CD4-positive, alpha-beta memory T cell (primary cell): ENCODE measurements at regions not wholly inside any gene's neighbourhood (a gene's known extent, or its start where the extent isn't known, plus 50 kb on each side); places are given as distances from the start of the nearest gene placed in this dataset.

Experiments used
- CTCF ChIA-PET: fragments of 350-600 bp; sonication (Branson Sonifier 250); formaldehyde crosslinking; loops from one replicate; lab custom pipeline; 2021; ENCODE audit warnings: inconsistent platforms; ENCODE audit not compliant: partially characterized antibody; lab: Charles Lee
- POLR2A ChIA-PET: fragments of 350-600 bp; sonication (Branson Sonifier 250); formaldehyde crosslinking; loops from one replicate; lab custom pipeline; 2021; ENCODE audit not compliant: partially characterized antibody; lab: Charles Lee
- DNase-seq, 5 donors: peaks; one replicate each; pipeline versions ENCODE4 v3.0.0 to v3.0.0-alpha.2; 2020 to 2022; ENCODE audit warnings: mixed read lengths in 1 of 5
- H3K27ac ChIP-seq: one replicate; pipeline ENCODE4 v1.7.0; 2013; ENCODE audit warnings: low read depth, low read length
- H3K27me3 ChIP-seq: 2 replicates; pipeline ENCODE4 v1.7.0; 2013; ENCODE audit warnings: mild to moderate bottlenecking, low read length, moderate library complexity; ENCODE audit not compliant: insufficient read depth
- H3K36me3 ChIP-seq: 2 replicates; pipeline ENCODE4 v1.7.0; 2013; ENCODE audit warnings: mild to moderate bottlenecking, low read length, moderate library complexity; ENCODE audit not compliant: insufficient read depth
- H3K4me1 ChIP-seq: 2 replicates; pipeline ENCODE4 v1.7.0; 2013; ENCODE audit warnings: mild to moderate bottlenecking, low read length, moderate library complexity; ENCODE audit not compliant: insufficient read depth
- H3K4me3 ChIP-seq, 2 donors: one replicate each; pipeline ENCODE4 v1.7.0; 2013; ENCODE audit warnings: low read length in 2 of 2, mild to moderate bottlenecking in 1 of 2
- H3K9me3 ChIP-seq, 2 donors: one replicate each; pipeline ENCODE4 v1.7.0; 2013; ENCODE audit warnings: low read length in 2 of 2, control low read depth in 1 of 2; ENCODE audit not compliant: control insufficient read depth in 1 of 2
- H3K27ac Mint-ChIP-seq, 7 donors: one replicate each; pipeline ENCODE4 v1.8.0; 2020 to 2021; ENCODE audit warnings: mixed read lengths in 7 of 7, mild to moderate bottlenecking in 6 of 7, inconsistent platforms in 3 of 7, moderate library complexity in 3 of 7
- H3K27me3 Mint-ChIP-seq, 2 donors: one replicate each; pipeline ENCODE4 v1.8.0; 2020 to 2021; ENCODE audit warnings: mixed read lengths in 2 of 2
- H3K36me3 Mint-ChIP-seq, 2 donors: one replicate each; pipeline ENCODE4 v1.8.0; 2020 to 2021; ENCODE audit warnings: mixed read lengths in 2 of 2, inconsistent platforms in 1 of 2, mild to moderate bottlenecking in 1 of 2
- H3K4me1 Mint-ChIP-seq, 4 donors: one replicate each; pipeline ENCODE4 v1.8.0; 2020 to 2021; ENCODE audit warnings: mixed read lengths in 4 of 4, mild to moderate bottlenecking in 1 of 4
- H3K4me3 Mint-ChIP-seq, 8 donors: one replicate each; pipeline ENCODE4 v1.8.0; 2020 to 2021; ENCODE audit warnings: mixed read lengths in 8 of 8, mild to moderate bottlenecking in 7 of 8, moderate library complexity in 6 of 8, inconsistent platforms in 3 of 8
- H3K9me3 Mint-ChIP-seq, 8 donors: one replicate each; pipeline ENCODE4 v1.8.0; 2020 to 2021; ENCODE audit warnings: mixed read lengths in 8 of 8, mild to moderate bottlenecking in 5 of 8, inconsistent platforms in 3 of 8, moderate library complexity in 1 of 8
- intact Hi-C: fragments of 100-400 bp; cut with micrococcal nuclease; formaldehyde crosslinking; loops from one replicate; pipeline ENCODE4 v1.15.1; 2023

DNA sequence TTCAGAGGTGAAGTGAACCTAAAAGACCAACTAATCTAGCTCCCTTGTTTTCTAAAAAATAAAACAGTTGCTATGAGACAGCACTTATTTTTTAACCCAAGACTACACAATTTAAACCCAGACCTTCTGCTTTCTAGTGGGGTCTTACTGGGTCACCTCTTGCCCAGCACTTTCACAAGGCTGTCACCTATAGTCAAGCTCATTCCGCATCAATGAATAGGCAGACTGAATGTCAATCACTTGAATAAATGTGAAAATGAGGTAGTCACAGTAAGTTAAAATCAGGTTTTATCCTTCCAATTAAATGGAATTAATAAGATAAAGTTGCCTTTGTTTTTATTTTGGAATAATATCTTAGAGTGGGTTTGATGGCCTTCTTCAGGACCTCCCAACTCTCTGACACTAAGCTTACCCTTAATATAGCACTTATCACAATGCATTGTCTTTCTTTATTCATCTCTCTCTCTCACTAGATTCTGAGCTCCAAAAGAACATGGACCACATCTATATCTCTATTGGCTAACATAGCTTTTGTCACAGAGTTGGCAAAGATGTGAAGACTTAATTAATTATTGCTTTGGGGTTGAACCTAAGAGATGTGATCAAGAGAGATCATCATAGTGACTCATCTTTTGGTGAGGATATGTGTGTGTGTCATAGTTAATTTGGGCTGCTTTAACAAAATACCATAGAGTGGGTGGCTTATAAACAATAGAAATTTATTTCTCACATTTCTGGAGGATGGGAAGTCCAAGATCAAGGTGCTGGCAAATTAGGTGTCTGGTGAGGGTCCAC lies 248.7 kb upstream of the DAB1 start:
- Mint-ChIP-seq H3K4me3 (no peak overlapping the region), H3K4me1 (no peaks in the 10 kb centered on the region), H3K36me3 (no peaks in the 10 kb centered on the region), H3K27me3 (no peaks in the 10 kb centered on the region), H3K27ac (no peak overlapping the region), H3K9me3 (peaks cover 0 to 5% (median 0%) of the 10 kb centered on the region in 8 donors)
- H3K4me3 ChIP-seq, result no peak overlapping the region
- H3K27me3 ChIP-seq, result no peaks in the 10 kb centered on the region
- H3K9me3 ChIP-seq, result no peaks in the 10 kb centered on the region
- ChIA-PET CTCF (no interaction called here), POLR2A (no interaction called here)
- DNase-seq, result no peak
- H3K36me3 ChIP-seq, result no peaks in the 10 kb centered on the region
- H3K27ac ChIP-seq, result no peak overlapping the region
- intact Hi-C loops, result no loop called here
- H3K4me1 ChIP-seq, result no peaks in the 10 kb centered on the region

DNA sequence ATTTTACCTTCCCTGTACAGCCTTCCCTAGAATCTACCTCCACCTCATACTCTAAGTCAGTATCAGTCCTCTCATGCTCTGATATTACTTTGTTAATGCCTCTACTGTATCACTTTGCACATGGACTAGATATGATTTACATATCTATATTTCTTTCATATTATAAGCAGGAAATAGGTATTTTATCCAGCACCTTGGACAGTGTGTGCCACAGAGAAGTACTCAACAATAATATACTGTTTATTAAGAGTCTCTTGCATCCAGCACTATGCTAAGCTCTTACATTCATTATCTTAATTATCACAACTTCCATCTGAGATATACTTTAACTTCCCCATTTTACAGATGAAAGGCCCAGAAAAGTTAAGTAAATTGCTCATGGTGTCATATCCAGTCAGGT lies 247.9 kb upstream of the DAB1 start:
- Mint-ChIP-seq H3K27me3 (no peaks in the 10 kb centered on the region), H3K9me3 (peaks cover 0 to 5% (median 0%) of the 10 kb centered on the region in 8 donors), H3K4me3 (no peak overlapping the region), H3K27ac (no peak overlapping the region), H3K36me3 (no peaks in the 10 kb centered on the region), H3K4me1 (no peaks in the 10 kb centered on the region)
- H3K4me3 ChIP-seq, result no peak overlapping the region
- no peak overlapping the region for H3K27ac ChIP-seq
- DNase-seq, result no peak
- ChIA-PET CTCF (no interaction called here), POLR2A (no interaction called here)
- H3K4me1 ChIP-seq, result no peaks in the 10 kb centered on the region
- H3K9me3 ChIP-seq, result no peaks in the 10 kb centered on the region
- H3K36me3 ChIP-seq, result no peaks in the 10 kb centered on the region
- intact Hi-C loops, result no loop called here
- no peaks in the 10 kb centered on the region for H3K27me3 ChIP-seq

DNA sequence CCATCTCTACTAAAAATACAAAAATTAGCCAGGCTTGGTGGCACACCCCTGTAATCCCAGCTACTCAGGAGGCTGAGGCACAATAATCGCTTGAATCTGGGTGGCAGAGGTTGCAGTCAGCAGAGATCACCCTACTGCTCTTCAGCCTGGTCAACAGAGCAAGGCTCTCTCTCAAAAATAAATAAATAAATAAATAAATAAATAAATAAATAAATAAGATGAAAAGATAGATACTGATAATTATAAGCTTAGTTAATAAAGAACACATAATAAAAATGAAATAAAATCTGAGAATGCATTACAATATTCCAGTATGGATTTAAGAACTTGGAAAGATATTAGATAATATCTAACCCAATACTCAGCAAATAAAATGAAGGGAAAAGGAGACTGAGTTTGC lies 235.9 kb upstream of the DAB1 start:
- POLR2A ChIA-PET, result no interaction called here
- Histone ChIP-seq H3K4me3 (no peak overlapping the region), H3K27ac (no peak overlapping the region), H3K27me3 (no peaks in the 10 kb centered on the region), H3K9me3 (no peaks in the 10 kb centered on the region), H3K36me3 (no peaks in the 10 kb centered on the region), H3K4me1 (no peaks in the 10 kb centered on the region)
- Mint-ChIP-seq H3K9me3 (peaks cover 0 to 3% (median 0%) of the 10 kb centered on the region in 8 donors), H3K4me1 (no peaks in the 10 kb centered on the region), H3K27me3 (no peaks in the 10 kb centered on the region), H3K27ac (no peak overlapping the region), H3K36me3 (no peaks in the 10 kb centered on the region), H3K4me3 (no peak overlapping the region)
- no peak for DNase-seq
- CTCF ChIA-PET, result no interaction called here
- intact Hi-C loops, result no loop called here

DNA sequence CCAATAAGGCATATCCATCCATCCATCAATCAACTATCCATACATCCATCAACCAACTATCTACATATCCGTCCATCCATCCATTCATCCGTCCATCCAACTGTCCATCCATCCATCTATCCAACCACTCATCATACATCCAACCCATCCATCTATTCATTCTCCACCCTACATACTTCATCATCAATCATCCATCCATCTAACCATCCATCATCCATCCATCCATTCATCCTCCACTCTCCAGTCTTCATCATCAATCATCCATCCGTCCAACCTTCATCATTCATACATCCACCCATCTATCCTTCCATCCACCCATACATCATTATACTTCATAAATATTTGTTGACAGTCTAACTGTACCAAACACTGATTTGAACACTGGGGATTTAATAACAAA lies 231.3 kb upstream of the DAB1 start:
- Mint-ChIP-seq H3K27me3 (peaks cover 0 to 2% of the 10 kb centered on the region in 2 donors), H3K9me3 (peaks cover 0 to 4% (median under 1%) of the 10 kb centered on the region in 8 donors), H3K4me1 (no peaks in the 10 kb centered on the region), H3K4me3 (no peak overlapping the region), H3K36me3 (no peaks in the 10 kb centered on the region), H3K27ac (no peak overlapping the region)
- ChIA-PET CTCF (no interaction called here), POLR2A (no interaction called here)
- H3K36me3 ChIP-seq, result no peaks in the 10 kb centered on the region
- H3K4me3 ChIP-seq, result no peak overlapping the region
- H3K9me3 ChIP-seq, result no peaks in the 10 kb centered on the region
- H3K27ac ChIP-seq, result no peak overlapping the region
- H3K27me3 ChIP-seq, result no peaks in the 10 kb centered on the region
- intact Hi-C loops, result no loop called here
- no peaks in the 10 kb centered on the region for H3K4me1 ChIP-seq
- DNase-seq, result no peak

DNA sequence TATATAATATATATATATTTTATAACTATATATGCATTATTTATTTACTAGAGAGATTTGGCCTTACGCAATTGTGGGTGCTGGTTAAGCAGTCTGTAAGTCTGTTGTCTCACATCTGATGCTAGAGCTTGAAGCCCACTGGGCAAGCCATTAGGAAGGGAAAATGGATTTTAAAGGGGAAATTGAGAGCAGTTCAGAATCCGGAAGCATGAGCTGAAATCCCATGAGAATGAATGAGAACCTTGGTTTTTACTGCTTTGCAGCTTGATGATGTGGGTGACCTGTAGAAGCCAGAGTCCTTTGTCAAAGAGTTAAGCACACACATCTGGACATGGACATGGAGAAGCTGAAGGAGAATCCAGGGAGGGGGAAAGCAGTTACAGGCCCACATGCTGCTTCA lies 220.8 kb upstream of the DAB1 start:
- no peaks in the 10 kb centered on the region for H3K4me1 ChIP-seq
- H3K27ac ChIP-seq, result no peak overlapping the region
- intact Hi-C loops, result no loop called here
- no peak overlapping the region for H3K4me3 ChIP-seq
- POLR2A ChIA-PET, result no interaction called here
- Mint-ChIP-seq H3K27me3 (peaks cover 0 to 2% of the 10 kb centered on the region in 2 donors), H3K36me3 (no peaks in the 10 kb centered on the region), H3K9me3 (peaks cover 0 to 2% (median 0%) of the 10 kb centered on the region in 8 donors), H3K27ac (no peak overlapping the region), H3K4me3 (no peak overlapping the region), H3K4me1 (no peaks in the 10 kb centered on the region)
- no peak for DNase-seq
- no peaks in the 10 kb centered on the region for H3K27me3 ChIP-seq
- no peaks in the 10 kb centered on the region for H3K36me3 ChIP-seq
- H3K9me3 ChIP-seq, result no peaks in the 10 kb centered on the region
- CTCF ChIA-PET, result no interaction called here

DNA sequence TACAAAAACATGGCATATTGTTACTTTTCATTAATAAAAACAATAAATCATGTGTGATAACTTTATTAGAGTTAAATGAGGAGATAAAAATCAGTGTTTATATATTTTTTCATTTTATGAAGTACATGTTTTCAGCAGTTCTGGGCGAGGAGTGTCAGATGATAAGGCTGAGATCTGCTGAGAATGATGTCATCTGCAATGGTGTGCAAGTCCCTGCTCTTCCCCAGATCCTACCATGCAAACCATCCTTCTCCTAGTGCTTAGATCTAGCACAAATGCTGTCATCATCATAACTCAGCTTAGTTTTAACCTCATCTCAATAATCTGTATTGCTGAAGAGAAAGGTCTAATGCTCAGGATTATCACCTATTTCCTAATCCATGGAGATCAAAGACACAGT lies 214.4 kb upstream of the DAB1 start:
- no peak overlapping the region for H3K4me3 Mint-ChIP-seq
- no peak for DNase-seq
- H3K36me3 Mint-ChIP-seq, result no peaks in the 10 kb centered on the region
- intact Hi-C loops, result no loop called here
- POLR2A ChIA-PET, result no interaction called here
- H3K27me3 Mint-ChIP-seq, result peaks cover 0 to 9% of the 10 kb centered on the region in 2 donors
- H3K27ac ChIP-seq, result no peak overlapping the region
- H3K4me1 Mint-ChIP-seq, result no peaks in the 10 kb centered on the region
- no peak overlapping the region for H3K27ac Mint-ChIP-seq
- H3K9me3 Mint-ChIP-seq, result peaks cover 0 to 2% (median 0%) of the 10 kb centered on the region in 8 donors
- H3K4me3 ChIP-seq, result no peak overlapping the region
- H3K9me3 ChIP-seq, result no peaks in the 10 kb centered on the region
- CTCF ChIA-PET, result no interaction called here
- H3K36me3 ChIP-seq, result no peaks in the 10 kb centered on the region
- H3K27me3 ChIP-seq, result no peaks in the 10 kb centered on the region
- H3K4me1 ChIP-seq, result no peaks in the 10 kb centered on the region

DNA sequence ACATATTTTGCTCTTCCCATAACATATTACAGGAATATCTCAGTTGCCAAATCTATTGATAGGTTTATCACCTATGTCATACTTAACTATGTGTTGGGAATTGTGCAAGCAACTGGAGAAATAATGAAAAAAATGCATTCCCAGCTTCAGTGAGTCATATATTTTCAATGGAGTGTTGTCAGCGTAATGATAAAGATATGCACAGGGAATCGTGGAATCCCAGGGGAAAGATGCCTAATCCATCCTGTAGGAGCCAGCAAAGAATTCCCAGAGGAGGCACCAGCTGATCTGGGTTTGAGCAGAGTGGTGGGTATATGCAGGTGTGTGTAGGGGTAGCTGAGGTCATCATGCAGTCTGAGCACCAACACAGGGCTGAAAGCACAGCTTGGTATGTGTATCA lies 213.3 kb upstream of the DAB1 start:
- Histone ChIP-seq H3K4me1 (no peaks in the 10 kb centered on the region), H3K36me3 (no peaks in the 10 kb centered on the region), H3K27me3 (no peaks in the 10 kb centered on the region), H3K4me3 (no peak overlapping the region), H3K27ac (no peak overlapping the region), H3K9me3 (no peaks in the 10 kb centered on the region)
- ChIA-PET POLR2A (no interaction called here), CTCF (no interaction called here)
- H3K27ac Mint-ChIP-seq, result no peak overlapping the region
- no peaks in the 10 kb centered on the region for H3K36me3 Mint-ChIP-seq
- H3K4me1 Mint-ChIP-seq, result no peaks in the 10 kb centered on the region
- intact Hi-C loops, result no loop called here
- no peak for DNase-seq
- no peak overlapping the region for H3K4me3 Mint-ChIP-seq
- peaks cover 0 to 15% of the 10 kb centered on the region in 2 donors for H3K27me3 Mint-ChIP-seq
- peaks cover 0 to 4% (median 0%) of the 10 kb centered on the region in 8 donors for H3K9me3 Mint-ChIP-seq
